Brain microvascular endothelial cell (primary cell): ENCODE measurements at regions not wholly inside any gene's neighbourhood (a gene's known extent, or its start where the extent isn't known, plus 50 kb on each side); places are given as distances from the start of the nearest gene placed in this dataset.

Experiments used
- DNase-seq: peaks from one replicate; pipeline ENCODE4 v3.0.0-alpha.2; 2020
- H3K27ac ChIP-seq: fragments of 250-450 bp; sonication (Bioruptor Pico); 2 replicates; pipeline ENCODE4 v1.5.1; 2020; ENCODE audit warnings: mild to moderate bottlenecking, moderate library complexity
- H3K27me3 ChIP-seq: fragments of 250-450 bp; sonication (Bioruptor Pico); replicated peaks from 2 replicates; pipeline ENCODE4 v1.5.1; 2020; ENCODE audit warnings: mild to moderate bottlenecking
- H3K36me3 ChIP-seq: fragments of 250-450 bp; sonication (Bioruptor Pico); replicated peaks from 2 replicates; pipeline ENCODE4 v1.5.1; 2020; ENCODE audit warnings: mild to moderate bottlenecking
- H3K4me3 ChIP-seq: 2 replicates; pipeline ENCODE4 v1.5.1; 2011; ENCODE audit warnings: low read depth, mild to moderate bottlenecking, control low read depth, low read length, moderate library complexity
- CTCF ChIP-seq: IDR thresholded peaks from 2 replicates; pipeline ENCODE4 v1.5.1; 2011; ENCODE audit warnings: low read depth, mild to moderate bottlenecking, moderate library complexity, low read length, control low read depth, inconsistent platforms; ENCODE audit errors: missing control alignments
- in situ Hi-C: cut with HindIII; loops from 2 replicates; pipeline ENCODE4 v1.10.0; 2017; ENCODE audit warnings: low sequenced_read_pairs, low pct_ligation_motif_present

- H3K4me3 ChIP-seq = no peak overlapping the region
- DNase-seq = no peak
- TF ChIP-seq CTCF = no peak
- no peaks in the 10 kb centered on the region for H3K36me3 ChIP-seq
- no peaks in the 10 kb centered on the region for H3K27me3 ChIP-seq
- in situ Hi-C loops = no loop called here
- no peak overlapping the region for H3K27ac ChIP-seq
Observed at GRCh38 chr1:203954788-203955552, 93.6 kb downstream of the SNRPE start.

GRCh38 chr1:203968761-203969160, 104.2 kb upstream of the SOX13 start:
- Histone ChIP-seq H3K4me3 (no peak overlapping the region), H3K27ac (no peak overlapping the region), H3K36me3 (no peaks in the 10 kb centered on the region), H3K27me3 (no peaks in the 10 kb centered on the region)
- no peak for DNase-seq
- in situ Hi-C loops = no loop called here
- no peak for TF ChIP-seq CTCF

- in situ Hi-C loops = no loop called here
- H3K36me3 ChIP-seq = no peaks in the 10 kb centered on the region
- H3K27ac ChIP-seq = no peak overlapping the region
- no peak overlapping the region for H3K4me3 ChIP-seq
- no peak for TF ChIP-seq CTCF
- DNase-seq = no peak
- H3K27me3 ChIP-seq = no peaks in the 10 kb centered on the region
Observed at GRCh38 chr1:203969846-203970245, 103.1 kb upstream of the SOX13 start.

- H3K4me3 ChIP-seq = no peak overlapping the region
- H3K36me3 ChIP-seq = no peaks in the 10 kb centered on the region
- no peak for DNase-seq
- no peaks in the 10 kb centered on the region for H3K27me3 ChIP-seq
- H3K27ac ChIP-seq = no peak overlapping the region
- no peak for TF ChIP-seq CTCF
- in situ Hi-C loops = no loop called here
Observed at GRCh38 chr1:203985044-203985443, 87.9 kb upstream of the SOX13 start.

GRCh38 chr1:203985676-203986075, 87.2 kb upstream of the SOX13 start:
- H3K27ac ChIP-seq = no peak overlapping the region
- DNase-seq = no peak
- no peak overlapping the region for H3K4me3 ChIP-seq
- TF ChIP-seq CTCF = no peak
- H3K36me3 ChIP-seq = no peaks in the 10 kb centered on the region
- H3K27me3 ChIP-seq = no peaks in the 10 kb centered on the region
- in situ Hi-C loops = no loop called here
